ENCODE measurements at regions not wholly inside any gene's neighbourhood (a gene's known extent, or its start where the extent isn't known, plus 50 kb on each side); places are given as distances from the start of the nearest gene placed in this dataset.
"Not testable (repeated sequence)": the region's sequence is repeated elsewhere in the genome, so short reads cannot be mapped to it uniquely, and the experiment has no call there.

- FAIRE-seq = no peak
- TF ChIP-seq POLR2A (IDR thresholded peaks at IDR 0.05; ENCODE audit: low read depth, low read length) (no peak), POU2F2 (IDR thresholded peaks at IDR 0.05; ENCODE audit: low read depth, low read length) (no peak), SPI1 (IDR thresholded peaks at IDR 0.05; ENCODE audit: low read depth, low read length) (no peak), PAX5 (IDR thresholded peaks at IDR 0.05; ENCODE audit: insufficient read depth, low read length, severe bottlenecking) (no peak), POLR2AphosphoS5 (IDR thresholded peaks at IDR 0.05; ENCODE audit: low read depth, low read length) (no peak), TAF1 (IDR thresholded peaks at IDR 0.05; ENCODE audit: low read depth, low read length) (no peak)
- no peak for DNase-seq (ENCODE audit: insufficient read length, low spot score)
Measured at GRCh38 chr1:104259481-104259880, 509.8 kb downstream of the AMY1C start.

GRCh38 chr1:104263110-104263509 is 513.4 kb downstream of the AMY1C start:
- FAIRE-seq; DNase-seq (ENCODE audit: insufficient read length, low spot score): not testable (repeated sequence)

- no peak for TF ChIP-seq SPI1 (IDR thresholded peaks at IDR 0.05; ENCODE audit: low read depth, low read length)
- DNase-seq (ENCODE audit: insufficient read length, low spot score) (no peak), FAIRE-seq (no peak)
Measured at GRCh38 chr1:104264521-104264920, 514.8 kb downstream of the AMY1C start.

GRCh38 chr1:104265163-104265562 is 515.5 kb downstream of the AMY1C start:
- TF ChIP-seq POLR2AphosphoS5 (IDR thresholded peaks at IDR 0.05; ENCODE audit: low read depth, low read length) = no peak
- TF ChIP-seq TAF1 (IDR thresholded peaks at IDR 0.05; ENCODE audit: low read depth, low read length) = no peak
- TF ChIP-seq POU2F2 (IDR thresholded peaks at IDR 0.05; ENCODE audit: low read depth, low read length) = no peak
- no peak for TF ChIP-seq PAX5 (IDR thresholded peaks at IDR 0.05; ENCODE audit: insufficient read depth, low read length, severe bottlenecking)
- TF ChIP-seq SPI1 (IDR thresholded peaks at IDR 0.05; ENCODE audit: low read depth, low read length) = no peak
- TF ChIP-seq POLR2A (IDR thresholded peaks at IDR 0.05; ENCODE audit: low read depth, low read length) = no peak
- DNase-seq (ENCODE audit: insufficient read length, low spot score) = no peak
- FAIRE-seq = no peak

GRCh38 chr1:104266612-104267011 is 516.9 kb downstream of the AMY1C start:
- FAIRE-seq = no peak
- TF ChIP-seq POU2F2 (IDR thresholded peaks at IDR 0.05; ENCODE audit: low read depth, low read length) (no peak), POLR2A (IDR thresholded peaks at IDR 0.05; ENCODE audit: low read depth, low read length) (no peak), SPI1 (IDR thresholded peaks at IDR 0.05; ENCODE audit: low read depth, low read length) (no peak)

GRCh38 chr1:104288322-104288721 is 538.6 kb downstream of the AMY1C start:
- DNase-seq (ENCODE audit: insufficient read length, low spot score); FAIRE-seq: not testable (repeated sequence)

More at GRCh38 chr1:104266612-104267011, 516.9 kb downstream of the AMY1C start:
- no peak for DNase-seq (ENCODE audit: insufficient read length, low spot score)

GRCh38 chr1:104291156-104291555 is 541.5 kb downstream of the AMY1C start:
- FAIRE-seq (no peak), DNase-seq (ENCODE audit: insufficient read length, low spot score) (no peak)
- TF ChIP-seq SPI1 (IDR thresholded peaks at IDR 0.05; ENCODE audit: low read depth, low read length) (no peak), POLR2AphosphoS5 (IDR thresholded peaks at IDR 0.05; ENCODE audit: low read depth, low read length) (no peak)

- FAIRE-seq = no peak
- TF ChIP-seq POU2F2 (IDR thresholded peaks at IDR 0.05; ENCODE audit: low read depth, low read length) (no peak), POLR2A (IDR thresholded peaks at IDR 0.05; ENCODE audit: low read depth, low read length) (no peak), PAX5 (IDR thresholded peaks at IDR 0.05; ENCODE audit: insufficient read depth, low read length, severe bottlenecking) (no peak), SPI1 (IDR thresholded peaks at IDR 0.05; ENCODE audit: low read depth, low read length) (no peak), TAF1 (IDR thresholded peaks at IDR 0.05; ENCODE audit: low read depth, low read length) (no peak)
- no peak for DNase-seq (ENCODE audit: insufficient read length, low spot score)
Measured at GRCh38 chr1:104294259-104294658, 544.6 kb downstream of the AMY1C start.

GRCh38 chr1:104295511-104295910 is 545.8 kb downstream of the AMY1C start:
- FAIRE-seq = no peak
- DNase-seq (ENCODE audit: insufficient read length, low spot score) = no peak
- TF ChIP-seq PAX5 (IDR thresholded peaks at IDR 0.05; ENCODE audit: insufficient read depth, low read length, severe bottlenecking) (no peak), POLR2A (IDR thresholded peaks at IDR 0.05; ENCODE audit: low read depth, low read length) (no peak), POLR2AphosphoS5 (IDR thresholded peaks at IDR 0.05; ENCODE audit: low read depth, low read length) (no peak), SPI1 (IDR thresholded peaks at IDR 0.05; ENCODE audit: low read depth, low read length) (no peak), POU2F2 (IDR thresholded peaks at IDR 0.05; ENCODE audit: low read depth, low read length) (no peak), TAF1 (IDR thresholded peaks at IDR 0.05; ENCODE audit: low read depth, low read length) (no peak)

- no peak for FAIRE-seq
- DNase-seq (ENCODE audit: insufficient read length, low spot score) = no peak
- no peak for TF ChIP-seq SPI1 (IDR thresholded peaks at IDR 0.05; ENCODE audit: low read depth, low read length)
- TF ChIP-seq POU2F2 (IDR thresholded peaks at IDR 0.05; ENCODE audit: low read depth, low read length) = no peak
- TF ChIP-seq PAX5 (IDR thresholded peaks at IDR 0.05; ENCODE audit: insufficient read depth, low read length, severe bottlenecking) = no peak
- no peak for TF ChIP-seq POLR2AphosphoS5 (IDR thresholded peaks at IDR 0.05; ENCODE audit: low read depth, low read length)
- no peak for TF ChIP-seq POLR2A (IDR thresholded peaks at IDR 0.05; ENCODE audit: low read depth, low read length)
- TF ChIP-seq TAF1 (IDR thresholded peaks at IDR 0.05; ENCODE audit: low read depth, low read length) = no peak
Measured at GRCh38 chr1:104309673-104310072, 560.0 kb downstream of the AMY1C start.

- TF ChIP-seq TAF1 (IDR thresholded peaks at IDR 0.05; ENCODE audit: low read depth, low read length) = no peak
- no peak for TF ChIP-seq POLR2A (IDR thresholded peaks at IDR 0.05; ENCODE audit: low read depth, low read length)
- TF ChIP-seq POLR2AphosphoS5 (IDR thresholded peaks at IDR 0.05; ENCODE audit: low read depth, low read length) = no peak
- TF ChIP-seq PAX5 (IDR thresholded peaks at IDR 0.05; ENCODE audit: insufficient read depth, low read length, severe bottlenecking) = no peak
- TF ChIP-seq POU2F2 (IDR thresholded peaks at IDR 0.05; ENCODE audit: low read depth, low read length) = no peak
- TF ChIP-seq SPI1 (IDR thresholded peaks at IDR 0.05; ENCODE audit: low read depth, low read length) = no peak
- DNase-seq (ENCODE audit: insufficient read length, low spot score) = no peak
- FAIRE-seq = no peak
Measured at GRCh38 chr1:104315823-104316222, 566.1 kb downstream of the AMY1C start.
